ENCODE measurements at regions not wholly inside any gene's neighbourhood (a gene's known extent, or its start where the extent isn't known, plus 50 kb on each side); places are given as distances from the start of the nearest gene placed in this dataset.

DNA sequence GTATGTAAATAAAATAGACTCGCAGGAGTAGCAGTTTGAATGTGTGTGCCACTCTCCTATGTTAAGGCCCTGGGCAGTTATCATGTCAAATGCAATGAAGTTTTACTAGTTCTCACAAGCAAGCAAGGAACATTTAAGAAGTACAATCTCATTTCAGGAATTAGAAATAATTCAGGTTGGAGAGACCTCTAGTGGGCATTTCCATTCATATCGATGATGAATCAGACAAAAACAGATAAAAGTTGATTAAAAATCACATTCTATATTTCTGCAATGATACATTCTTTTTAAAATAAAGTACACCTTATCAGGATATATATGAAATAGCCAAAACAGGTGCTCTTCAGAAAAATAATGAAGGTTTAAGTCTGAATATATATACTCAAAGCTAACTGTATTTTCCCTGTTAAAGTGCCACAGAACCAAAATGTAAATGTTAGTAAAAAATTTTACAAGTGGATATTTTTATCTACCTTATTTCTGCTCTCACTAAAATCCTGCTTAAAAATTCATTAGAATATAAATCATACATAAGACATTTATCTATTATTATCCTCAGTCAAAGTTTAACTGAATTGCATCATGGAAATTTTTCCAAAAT is 492.4 kb upstream of the FRG2C start:
- intact Hi-C loops (cut with DNase I; ENCODE audit: low total_unique reads) = no loop called here
- DNase-seq (ENCODE audit: low spot score in 2 of 2) = no peak
- TF ChIP-seq CTCF (IDR thresholded peaks at IDR 0.05) = no peak
- no peak for TF ChIP-seq POLR2A (IDR thresholded peaks at IDR 0.05)
- H3K4me3 ChIP-seq (ENCODE audit: low read depth, poor library complexity, severe bottlenecking) = no peak overlapping the region
- 6 to 10% methylated on average over 2 of the region's 2 CpGs for whole genome bisulfite sequencing, 2 donors

GRCh38 chr3:75176937-75177336 is 487.2 kb upstream of the FRG2C start:
- WGBS, 2 donors = 52 to 59% methylated on average over 3 of the region's 3 CpGs
- DNase-seq (ENCODE audit: low spot score in 2 of 2) = no peak
- TF ChIP-seq POLR2A (IDR thresholded peaks at IDR 0.05) (no peak), CTCF (IDR thresholded peaks at IDR 0.05) (no peak)
- H3K4me3 ChIP-seq (ENCODE audit: low read depth, poor library complexity, severe bottlenecking) = no peak overlapping the region
- intact Hi-C loops (cut with DNase I; ENCODE audit: low total_unique reads) = no loop called here

DNA sequence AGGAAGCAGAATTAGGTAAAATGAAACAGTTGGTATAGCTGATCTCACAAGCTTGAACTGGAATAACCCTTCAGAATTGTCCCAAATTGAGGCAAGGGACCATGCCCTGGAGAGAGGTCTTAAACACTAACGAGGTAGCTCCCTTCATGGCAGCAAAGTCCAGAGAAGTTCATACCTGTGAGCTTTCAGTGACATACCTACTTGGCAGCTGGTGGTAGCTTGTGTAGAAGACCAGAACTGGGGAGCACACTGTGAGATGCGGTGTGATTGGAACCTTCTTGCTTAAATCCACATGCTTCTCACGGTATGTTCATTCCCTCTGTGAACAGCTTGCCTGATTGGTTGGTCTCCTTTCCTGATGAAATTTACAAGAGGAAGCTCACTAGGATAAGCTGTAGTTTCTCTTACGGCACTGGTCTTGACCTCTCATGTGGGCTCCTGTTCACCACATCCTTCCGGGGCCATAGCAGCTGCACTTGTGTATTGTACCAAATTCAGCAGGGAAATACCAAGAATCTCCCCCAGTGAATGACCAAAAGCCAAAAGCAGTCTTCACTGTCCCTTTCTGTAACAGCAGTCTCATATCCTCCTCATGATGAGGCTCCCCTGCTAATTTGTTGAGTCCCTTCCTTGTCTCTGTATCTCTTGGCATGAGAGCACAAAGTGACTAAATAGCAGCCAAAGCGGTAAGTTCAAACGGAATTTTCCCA is 483.7 kb upstream of the FRG2C start:
- TF ChIP-seq POLR2A (IDR thresholded peaks at IDR 0.05) (no peak), CTCF (IDR thresholded peaks at IDR 0.05) (no peak)
- WGBS, 2 donors = 80% methylated on average over 7 of the region's 7 CpGs
- no peak for DNase-seq (ENCODE audit: low spot score in 2 of 2)
- H3K4me3 ChIP-seq (ENCODE audit: low read depth, poor library complexity, severe bottlenecking) = no peak overlapping the region
- intact Hi-C loops (cut with DNase I; ENCODE audit: low total_unique reads) = no loop called here

DNA sequence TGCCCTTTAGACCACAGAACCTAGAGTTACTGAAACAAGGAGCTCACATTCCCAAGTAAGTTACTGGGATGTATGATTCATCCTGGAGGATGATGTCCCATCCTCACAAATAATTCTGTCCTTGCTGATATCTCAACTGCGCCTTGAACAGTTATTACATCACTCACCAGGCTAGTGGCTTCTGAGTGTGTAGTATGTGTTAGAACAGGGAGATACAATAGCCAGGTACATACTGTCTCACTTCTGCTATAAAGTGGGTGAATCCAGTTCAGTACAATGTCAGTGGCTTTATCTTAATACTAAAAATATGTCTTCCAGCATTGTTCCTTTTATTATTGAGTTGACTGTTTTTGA is 483.2 kb upstream of the FRG2C start:
- TF ChIP-seq POLR2A (IDR thresholded peaks at IDR 0.05) (no peak), CTCF (IDR thresholded peaks at IDR 0.05) (no peak)
- no peak for DNase-seq (ENCODE audit: low spot score in 2 of 2)
- intact Hi-C loops (cut with DNase I; ENCODE audit: low total_unique reads) = no loop called here
- 95 to 100% methylated on average over 1 of the region's 1 CpG for WGBS, 2 donors
- no peak overlapping the region for H3K4me3 ChIP-seq (ENCODE audit: low read depth, poor library complexity, severe bottlenecking)

GRCh38 chr3:75188962-75189361 is 475.2 kb upstream of the FRG2C start:
- no peak overlapping the region for H3K4me3 ChIP-seq (ENCODE audit: low read depth, poor library complexity, severe bottlenecking)
- 59 to 61% methylated on average over 3 of the region's 3 CpGs for WGBS, 2 donors
- intact Hi-C loops (cut with DNase I; ENCODE audit: low total_unique reads) = no loop called here
- DNase-seq (ENCODE audit: low spot score in 2 of 2) = no peak
- TF ChIP-seq POLR2A (IDR thresholded peaks at IDR 0.05) (no peak), CTCF (IDR thresholded peaks at IDR 0.05) (no peak)
